NCI-H2081 (cell line): ENCODE measurements at regions not wholly inside any gene's neighbourhood (a gene's known extent, or its start where the extent isn't known, plus 50 kb on each side); places are given as distances from the start of the nearest gene placed in this dataset.

ENCODE experiments used
- DNase-seq, 2 experiments: peaks; one replicate each; lab custom pipeline; 2025; lab: John Stamatoyannopoulos, UW

GRCh38 chr12:67370979-67371378 lies 101.8 kb downstream of the CAND1 start:
- no peak for DNase-seq

DNA sequence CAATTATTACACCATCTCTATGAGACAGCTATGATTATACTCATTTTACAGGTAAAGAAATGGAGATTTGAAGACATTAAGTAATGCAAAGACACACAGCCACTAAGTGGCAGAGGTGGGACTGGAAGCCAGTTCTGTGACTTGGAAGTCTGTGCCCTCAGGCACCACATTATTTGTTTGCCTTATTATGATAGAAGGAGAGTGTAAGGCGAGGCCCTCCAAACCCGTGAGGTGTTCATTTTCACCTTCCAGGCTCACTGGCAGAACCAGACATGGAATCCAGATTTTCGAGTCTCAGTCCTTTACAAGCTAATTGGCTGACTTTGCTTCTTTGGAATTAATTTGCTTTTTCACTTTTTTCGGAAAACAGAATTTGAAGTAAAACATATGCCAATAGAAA lies 107.9 kb downstream of the CAND1 start:
- DNase-seq = no peak

- DNase-seq = no peak
Observed at GRCh38 chr12:67377541-67377940, 108.4 kb downstream of the CAND1 start.

GRCh38 chr12:67382241-67382871 lies 113.2 kb downstream of the CAND1 start:
- DNase-seq = no peak

DNA sequence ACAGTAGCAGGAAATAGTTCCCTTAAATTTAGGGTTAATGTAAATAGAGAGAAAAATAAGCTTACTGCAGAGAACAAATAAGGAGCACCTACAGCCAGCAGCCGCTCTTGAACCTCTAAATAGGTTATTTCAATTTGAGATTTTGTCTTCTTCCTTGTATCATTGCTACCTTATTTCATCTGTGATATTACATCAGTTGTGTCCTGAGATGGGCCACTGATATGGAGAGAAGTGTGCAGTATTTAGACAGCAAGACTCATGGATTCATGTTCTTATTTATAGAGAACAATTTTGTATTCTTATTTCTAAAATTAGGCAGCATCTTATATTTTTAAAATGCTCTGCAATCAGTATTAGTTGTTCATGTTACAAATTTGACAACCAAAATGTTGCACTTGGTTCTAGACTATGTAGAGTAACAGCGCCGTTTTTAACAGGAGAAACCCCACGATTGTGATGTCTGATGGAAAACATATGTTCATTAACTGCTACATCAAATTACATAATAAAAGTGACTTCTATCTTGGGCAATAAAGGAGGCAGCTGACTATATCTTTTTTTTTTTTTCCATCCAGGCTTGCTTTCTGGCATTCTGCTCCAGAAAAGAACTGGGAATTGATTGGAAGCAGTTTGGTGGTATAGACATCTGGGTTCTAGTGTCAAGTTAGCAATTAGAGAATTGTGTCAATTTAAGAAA lies 117.9 kb downstream of the CAND1 start:
- no peak for DNase-seq

- no peak for DNase-seq
Observed at GRCh38 chr12:67388331-67389138, 119.4 kb downstream of the CAND1 start.

- DNase-seq = no peak
Observed at GRCh38 chr12:67390273-67390672, 121.1 kb downstream of the CAND1 start.

- DNase-seq = peak in 1 of 2 experiments; percentile 11
Observed at GRCh38 chr12:67391034-67391433, 121.9 kb downstream of the CAND1 start.

GRCh38 chr12:67391656-67392055 lies 122.5 kb downstream of the CAND1 start:
- no peak for DNase-seq

- DNase-seq = no peak
Observed at GRCh38 chr12:67394550-67394949, 125.4 kb downstream of the CAND1 start.

DNA sequence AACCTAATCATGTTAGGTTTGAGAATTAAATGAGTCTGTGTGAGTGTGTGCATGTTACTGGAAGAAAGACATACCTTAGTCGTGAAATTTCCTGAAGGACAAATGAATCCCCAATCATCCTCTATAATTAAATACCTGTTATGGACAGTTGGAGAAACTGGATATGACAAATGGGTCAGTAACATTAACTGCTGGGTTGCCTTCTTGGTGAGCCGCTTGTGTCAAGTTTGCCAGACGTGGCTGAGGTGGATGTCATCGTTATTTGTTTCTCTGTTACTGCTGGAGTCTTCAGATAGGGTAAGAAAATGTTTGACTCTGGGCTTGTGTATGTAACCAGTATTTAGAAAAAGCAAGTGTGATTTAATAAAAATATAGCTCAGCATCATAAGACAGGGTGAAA lies 131.6 kb downstream of the CAND1 start:
- DNase-seq = no peak

DNA sequence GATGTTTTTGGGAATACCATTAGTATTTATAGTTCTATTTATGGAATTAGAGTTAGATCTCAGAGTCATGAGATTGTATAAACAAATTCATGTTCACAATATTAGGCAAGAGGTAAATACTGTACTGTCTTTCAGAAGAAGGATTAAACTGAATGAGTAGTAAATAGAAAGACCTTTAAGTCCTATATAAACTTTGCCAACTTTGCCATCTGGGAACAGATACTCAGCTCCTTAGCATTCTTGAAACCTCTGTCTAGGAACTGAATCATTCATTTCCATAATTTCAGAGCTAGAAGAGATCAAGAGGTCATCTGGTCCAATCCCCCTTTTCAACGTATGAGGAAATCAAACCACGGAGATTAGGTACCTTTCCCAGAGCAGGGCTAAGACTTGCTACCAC lies 141.1 kb downstream of the CAND1 start:
- DNase-seq = no peak

GRCh38 chr12:67410667-67411067 lies 141.5 kb downstream of the CAND1 start:
- DNase-seq = no peak

GRCh38 chr12:67411562-67411961 lies 142.4 kb downstream of the CAND1 start:
- no peak for DNase-seq

GRCh38 chr12:67413577-67413976 lies 144.4 kb downstream of the CAND1 start:
- no peak for DNase-seq

DNA sequence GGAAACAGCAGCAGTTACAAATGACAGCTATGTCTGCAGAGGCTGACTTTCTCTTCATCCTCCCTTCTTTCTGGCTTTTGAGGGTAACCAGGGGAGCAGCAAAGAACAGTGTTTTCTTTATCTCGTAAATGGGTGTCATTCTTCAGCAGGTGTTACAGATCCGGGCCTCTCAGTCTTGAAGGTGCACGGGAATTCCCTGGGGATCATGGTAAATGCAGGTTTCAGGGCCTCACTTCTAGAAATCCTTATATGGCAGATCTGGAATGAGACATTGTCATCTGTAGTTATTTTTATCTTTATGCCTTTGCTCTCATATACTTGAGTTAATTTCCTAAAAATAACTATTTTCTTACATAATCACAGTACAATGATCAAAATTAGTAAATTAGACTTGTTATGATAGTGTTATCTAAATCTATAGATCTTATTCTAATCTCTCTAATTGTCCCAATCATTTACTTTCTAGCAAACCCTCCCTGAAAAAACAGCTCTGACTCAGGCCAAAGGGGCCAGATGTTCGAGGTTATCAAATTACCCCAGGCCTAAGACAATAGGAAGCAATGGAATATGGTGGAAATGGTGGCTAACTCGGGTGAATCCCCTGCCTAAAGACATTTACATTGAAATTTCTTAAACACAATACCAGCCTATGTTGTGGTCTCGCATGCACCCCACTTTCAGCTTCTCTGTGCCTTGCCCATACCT lies 145.0 kb downstream of the CAND1 start:
- DNase-seq = no peak

DNA sequence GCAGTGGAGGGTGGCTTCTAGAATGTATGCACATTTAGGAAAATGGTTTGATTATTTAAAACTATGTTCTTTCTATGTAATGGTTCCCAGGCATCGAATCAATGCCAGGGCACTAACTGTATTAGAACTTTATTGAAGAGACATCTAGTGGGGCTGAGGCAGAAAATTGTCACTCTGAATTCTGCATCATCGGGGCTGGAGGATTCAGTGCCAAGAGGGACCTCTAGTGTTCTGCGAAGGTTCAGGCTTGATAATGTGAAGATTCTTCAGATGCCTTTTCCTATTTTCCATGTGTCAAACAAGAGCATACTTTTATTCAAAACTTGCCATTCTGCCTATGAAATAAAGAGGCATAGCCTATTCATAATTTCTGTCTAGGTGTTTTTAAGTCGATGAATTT lies 146.3 kb downstream of the CAND1 start:
- peak; percentile 55 to 64 for DNase-seq

DNA sequence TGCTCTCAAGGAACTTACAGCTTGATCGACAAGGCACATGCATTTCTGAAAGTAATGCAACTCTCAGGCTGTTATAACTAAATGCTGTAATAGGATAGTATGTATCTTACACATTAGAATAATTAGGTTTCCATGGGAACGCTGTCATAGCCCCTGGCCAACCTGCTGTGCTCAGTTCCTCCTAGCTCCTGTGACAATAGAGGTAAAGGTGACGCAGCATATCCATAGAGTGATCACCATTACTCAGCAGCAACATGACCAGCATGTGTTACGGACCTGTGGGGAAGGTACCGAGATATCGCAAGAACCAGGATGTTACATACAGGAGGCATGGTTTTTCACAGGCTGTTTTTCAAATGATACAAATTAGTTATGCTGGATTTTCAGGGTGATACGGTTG lies 150.7 kb downstream of the CAND1 start:
- DNase-seq = peak; percentile 64 to 92

GRCh38 chr12:67420506-67420905 lies 151.3 kb downstream of the CAND1 start:
- no peak for DNase-seq

DNA sequence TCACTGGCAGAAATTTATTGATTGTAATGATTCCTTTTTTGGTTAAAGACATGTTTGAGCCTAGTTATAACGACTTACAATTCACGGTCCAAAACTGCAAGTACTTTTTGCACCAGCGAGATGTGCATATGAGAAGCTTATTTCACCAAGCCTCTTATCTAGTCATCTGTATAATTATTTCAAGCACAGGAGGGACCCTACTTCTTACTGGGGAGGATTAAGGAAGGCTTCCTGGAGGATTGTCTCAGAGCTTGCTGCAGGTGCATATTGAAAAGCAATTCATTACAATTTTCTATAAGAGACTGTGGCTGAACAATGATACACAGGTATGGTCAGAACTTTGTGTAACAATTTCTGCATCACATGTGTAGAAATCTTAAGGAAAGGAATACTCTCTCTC lies 152.9 kb downstream of the CAND1 start:
- DNase-seq = no peak

DNA sequence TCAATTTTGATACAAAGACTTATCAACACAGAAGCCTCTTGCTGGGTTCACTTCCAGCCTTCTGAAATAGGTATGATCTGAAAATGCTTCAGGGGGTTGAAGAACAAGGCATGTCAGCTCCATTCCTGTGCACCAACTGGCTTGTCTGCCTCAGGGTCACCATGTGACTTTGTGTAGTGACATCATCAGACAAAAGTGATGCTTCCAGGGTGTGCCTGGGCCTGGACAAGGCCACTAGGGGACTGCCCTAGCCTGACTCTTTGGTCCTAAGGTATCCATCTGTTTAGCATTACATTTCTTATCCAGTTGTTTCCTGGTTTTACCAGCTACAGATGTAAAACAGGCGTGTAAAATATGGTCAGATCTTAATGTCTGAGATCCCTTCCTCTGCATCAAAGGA lies 155.6 kb downstream of the CAND1 start:
- no peak for DNase-seq

DNA sequence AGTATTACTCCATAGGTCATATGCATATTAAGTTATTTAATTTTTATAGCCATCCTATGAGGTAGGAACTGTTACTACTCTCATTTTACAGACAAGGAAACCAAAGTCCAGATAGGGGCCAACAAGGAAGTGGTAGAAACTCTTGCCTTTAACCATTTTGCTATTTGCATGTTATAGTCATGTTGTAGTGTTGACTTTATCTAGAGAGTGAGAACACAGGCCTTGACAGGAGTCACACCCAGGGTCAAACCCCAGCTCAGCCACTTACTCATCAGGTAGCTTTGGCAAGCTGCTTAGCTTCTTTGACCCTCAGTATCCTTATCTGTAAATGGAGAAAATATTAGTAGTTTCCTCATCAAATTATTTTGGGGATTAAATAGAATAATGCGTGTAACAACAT lies 156.2 kb downstream of the CAND1 start:
- DNase-seq = no peak
